CD4-positive, alpha-beta T cell (primary cell): ENCODE measurements at regions not wholly inside any gene's neighbourhood (a gene's known extent, or its start where the extent isn't known, plus 50 kb on each side); places are given as distances from the start of the nearest gene placed in this dataset.

ENCODE experiments used
- ATAC-seq: fragments of 200-7000 bp; cut with Tn5 transposase; one replicate; pipeline ENCODE4 v1.10.0; 2022; ENCODE audit warnings: mild to moderate bottlenecking; ENCODE audit not compliant: poor library complexity
- CTCF ChIA-PET: fragments of 350-600 bp; sonication (Branson Sonifier 250); formaldehyde crosslinking; loops from one replicate; lab custom pipeline; 2021; ENCODE audit warnings: antibody characterized with exemption, inconsistent platforms; lab: Charles Lee
- POLR2A ChIA-PET: fragments of 350-600 bp; sonication (Branson Sonifier 250); formaldehyde crosslinking; loops from one replicate; lab custom pipeline; 2021; ENCODE audit warnings: antibody characterized with exemption, inconsistent platforms; lab: Charles Lee
- DNase-seq, 14 experiments: peaks; one replicate each; pipeline ENCODE4 v3.0.0-alpha.2; 2013 to 2020; ENCODE audit warnings: mixed read lengths in 2 of 14
- H3K27ac ChIP-seq, 2 donors: one replicate each; pipeline versions ENCODE4 v1.5.1 to v1.7.0; 2013; ENCODE audit warnings: low read length in 2 of 2, low read depth in 1 of 2, mild to moderate bottlenecking in 1 of 2
- H3K27me3 ChIP-seq, 2 experiments: 1 replicate in 1 of 2; 2 replicates in 1 of 2; pipeline versions ENCODE4 v1.6.1 to v1.7.0; 2013; ENCODE audit warnings: low read length in 2 of 2, control low read depth in 1 of 2, mild to moderate bottlenecking in 1 of 2, moderate library complexity in 1 of 2; ENCODE audit not compliant: insufficient read depth in 2 of 2, control insufficient read depth in 1 of 2
- H3K36me3 ChIP-seq: one replicate; pipeline ENCODE4 v1.6.1; 2013; ENCODE audit warnings: low read length, control low read depth; ENCODE audit not compliant: insufficient read depth
- H3K4me1 ChIP-seq: one replicate; pipeline ENCODE4 v1.6.1; 2013; ENCODE audit warnings: low read length, control low read depth; ENCODE audit not compliant: insufficient read depth
- H3K4me3 ChIP-seq: one replicate; pipeline ENCODE4 v1.5.1; 2013; ENCODE audit warnings: mild to moderate bottlenecking, low read length, moderate library complexity
- H3K9me3 ChIP-seq, 2 experiments: 1 replicate in 1 of 2; 2 replicates in 1 of 2; pipeline versions ENCODE4 v1.6.1 to v1.7.0; 2013; ENCODE audit warnings: low read length in 2 of 2, mild to moderate bottlenecking in 2 of 2, control low read depth in 1 of 2, moderate library complexity in 1 of 2; ENCODE audit not compliant: control insufficient read depth in 1 of 2, insufficient read depth in 1 of 2
- H3K27ac Mint-ChIP-seq: one replicate; pipeline ENCODE4 v1.8.0; 2020; ENCODE audit warnings: mixed read lengths
- H3K27me3 Mint-ChIP-seq: one replicate; pipeline ENCODE4 v1.8.0; 2021; ENCODE audit warnings: mixed read lengths
- H3K36me3 Mint-ChIP-seq: one replicate; pipeline ENCODE4 v1.8.0; 2021; ENCODE audit warnings: low read depth, mixed read lengths
- H3K4me1 Mint-ChIP-seq: one replicate; pipeline ENCODE4 v1.8.0; 2021; ENCODE audit warnings: low read depth, mixed read lengths
- H3K4me3 Mint-ChIP-seq: one replicate; pipeline ENCODE4 v1.8.0; 2020; ENCODE audit warnings: mild to moderate bottlenecking, mixed read lengths
- H3K9me3 Mint-ChIP-seq: one replicate; pipeline ENCODE4 v1.8.0; 2020; ENCODE audit warnings: mixed read lengths
- CTCF ChIP-seq: fragments of 200-600 bp; IDR thresholded peaks from one replicate; pipeline ENCODE4 v1.8.0; 2022; ENCODE audit warnings: antibody characterized with exemption, mild to moderate bottlenecking
- intact Hi-C, 2 experiments: fragments of 100-400 bp; cut with DNase I in 1 of 2; cut with micrococcal nuclease in 1 of 2; formaldehyde crosslinking; loops; one replicate each; pipeline versions ENCODE4 v1.15.1 to v1.9.0; 2023 to 2025; cut with DNase I, micrococcal nuclease

GRCh38 chr5:18357486-18357885 is 723.2 kb downstream of the TAF11L14 start:
- no peak overlapping the region for H3K27ac Mint-ChIP-seq
- POLR2A ChIA-PET: no interaction called here
- DNase-seq (no peak), ATAC-seq (no peak)
- H3K27me3 Mint-ChIP-seq: no peaks in the 10 kb centered on the region
- H3K4me1 ChIP-seq: no peaks in the 10 kb centered on the region
- H3K4me3 Mint-ChIP-seq: no peak overlapping the region
- H3K9me3 Mint-ChIP-seq: peaks cover 8% of the 10 kb centered on the region
- TF ChIP-seq CTCF: no peak
- H3K4me3 ChIP-seq: no peak overlapping the region
- CTCF ChIA-PET: no interaction called here
- no peaks in the 10 kb centered on the region for H3K36me3 ChIP-seq
- no peak overlapping the region for H3K27ac ChIP-seq
- no peaks in the 10 kb centered on the region for H3K4me1 Mint-ChIP-seq
- no peaks in the 10 kb centered on the region for H3K36me3 Mint-ChIP-seq
- no peaks in the 10 kb centered on the region for H3K27me3 ChIP-seq
- H3K9me3 ChIP-seq: peaks cover 0 to 5% of the 10 kb centered on the region in 2 experiments
- intact Hi-C loops: no loop called here

- no peaks in the 10 kb centered on the region for H3K27me3 ChIP-seq
- no peaks in the 10 kb centered on the region for H3K4me1 ChIP-seq
- no peak for DNase-seq
- H3K9me3 ChIP-seq: no peaks in the 10 kb centered on the region
- Mint-ChIP-seq H3K27me3 (no peaks in the 10 kb centered on the region), H3K4me3 (no peak overlapping the region), H3K9me3 (peaks cover 5% of the 10 kb centered on the region), H3K27ac (no peak overlapping the region), H3K36me3 (no peaks in the 10 kb centered on the region), H3K4me1 (no peaks in the 10 kb centered on the region)
- intact Hi-C loops: no loop called here
- no peak overlapping the region for H3K27ac ChIP-seq
- H3K36me3 ChIP-seq: no peaks in the 10 kb centered on the region
- ChIA-PET POLR2A (no interaction called here), CTCF (no interaction called here)
- no peak for TF ChIP-seq CTCF
- ATAC-seq: no peak
- H3K4me3 ChIP-seq: no peak overlapping the region
These were observed 732.0 kb downstream of the TAF11L14 start for GRCh38 chr5:18366234-18366633.

- DNase-seq (no peak), ATAC-seq (no peak)
- H3K27me3 Mint-ChIP-seq: no peaks in the 10 kb centered on the region
- CTCF ChIA-PET: no interaction called here
- no peak overlapping the region for H3K27ac ChIP-seq
- H3K9me3 ChIP-seq: no peaks in the 10 kb centered on the region
- TF ChIP-seq CTCF: no peak
- no peaks in the 10 kb centered on the region for H3K36me3 Mint-ChIP-seq
- no peak overlapping the region for H3K27ac Mint-ChIP-seq
- no peaks in the 10 kb centered on the region for H3K4me1 ChIP-seq
- H3K4me3 Mint-ChIP-seq: no peak overlapping the region
- H3K36me3 ChIP-seq: no peaks in the 10 kb centered on the region
- no peaks in the 10 kb centered on the region for H3K4me1 Mint-ChIP-seq
- intact Hi-C loops: no loop called here
- no peaks in the 10 kb centered on the region for H3K27me3 ChIP-seq
- H3K9me3 Mint-ChIP-seq: peaks cover 5% of the 10 kb centered on the region
- no peak overlapping the region for H3K4me3 ChIP-seq
- POLR2A ChIA-PET: no interaction called here
These were observed 736.3 kb downstream of the TAF11L14 start for GRCh38 chr5:18370531-18370930.
